ENCODE measurements at regions not wholly inside any gene's neighbourhood (a gene's known extent, or its start where the extent isn't known, plus 50 kb on each side); places are given as distances from the start of the nearest gene placed in this dataset.
"Not testable (repeated sequence)": the region's sequence is repeated elsewhere in the genome, so short reads cannot be mapped to it uniquely, and the experiment has no call there.

DNA sequence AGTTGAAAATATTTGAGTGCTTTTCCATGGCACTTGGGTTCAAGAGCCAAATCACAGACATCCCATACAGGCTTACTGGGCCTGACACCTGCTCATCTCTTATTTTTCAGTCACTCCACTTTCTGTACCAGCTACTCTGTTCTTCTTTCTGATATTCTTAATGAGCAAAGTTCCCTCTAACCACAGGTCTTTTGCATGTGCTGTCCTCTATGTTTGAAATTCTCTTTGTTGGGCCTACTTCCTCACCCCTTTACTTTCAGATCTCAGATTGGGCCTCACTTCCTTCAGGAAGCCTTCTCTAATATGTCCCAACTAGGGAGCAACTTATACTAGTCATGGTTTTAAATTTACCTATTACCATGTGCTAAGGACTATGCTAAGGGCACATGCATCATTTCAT lies 81.8 kb upstream of the RBMS1 start:
- H3K4me3 ChIP-seq (replicated peaks; ENCODE audit: low read depth, low read length): no peak overlapping the region
- no peak for DNase-seq (ENCODE audit: low read depth)
- TF ChIP-seq, protein P1, sequence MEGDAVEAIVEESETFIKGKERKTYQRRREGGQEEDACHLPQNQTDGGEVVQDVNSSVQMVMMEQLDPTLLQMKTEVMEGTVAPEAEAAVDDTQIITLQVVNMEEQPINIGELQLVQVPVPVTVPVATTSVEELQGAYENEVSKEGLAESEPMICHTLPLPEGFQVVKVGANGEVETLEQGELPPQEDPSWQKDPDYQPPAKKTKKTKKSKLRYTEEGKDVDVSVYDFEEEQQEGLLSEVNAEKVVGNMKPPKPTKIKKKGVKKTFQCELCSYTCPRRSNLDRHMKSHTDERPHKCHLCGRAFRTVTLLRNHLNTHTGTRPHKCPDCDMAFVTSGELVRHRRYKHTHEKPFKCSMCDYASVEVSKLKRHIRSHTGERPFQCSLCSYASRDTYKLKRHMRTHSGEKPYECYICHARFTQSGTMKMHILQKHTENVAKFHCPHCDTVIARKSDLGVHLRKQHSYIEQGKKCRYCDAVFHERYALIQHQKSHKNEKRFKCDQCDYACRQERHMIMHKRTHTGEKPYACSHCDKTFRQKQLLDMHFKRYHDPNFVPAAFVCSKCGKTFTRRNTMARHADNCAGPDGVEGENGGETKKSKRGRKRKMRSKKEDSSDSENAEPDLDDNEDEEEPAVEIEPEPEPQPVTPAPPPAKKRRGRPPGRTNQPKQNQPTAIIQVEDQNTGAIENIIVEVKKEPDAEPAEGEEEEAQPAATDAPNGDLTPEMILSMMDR (IDR thresholded peaks at IDR 0.05; ENCODE audit: low read length, missing control alignments): no peak

DNA sequence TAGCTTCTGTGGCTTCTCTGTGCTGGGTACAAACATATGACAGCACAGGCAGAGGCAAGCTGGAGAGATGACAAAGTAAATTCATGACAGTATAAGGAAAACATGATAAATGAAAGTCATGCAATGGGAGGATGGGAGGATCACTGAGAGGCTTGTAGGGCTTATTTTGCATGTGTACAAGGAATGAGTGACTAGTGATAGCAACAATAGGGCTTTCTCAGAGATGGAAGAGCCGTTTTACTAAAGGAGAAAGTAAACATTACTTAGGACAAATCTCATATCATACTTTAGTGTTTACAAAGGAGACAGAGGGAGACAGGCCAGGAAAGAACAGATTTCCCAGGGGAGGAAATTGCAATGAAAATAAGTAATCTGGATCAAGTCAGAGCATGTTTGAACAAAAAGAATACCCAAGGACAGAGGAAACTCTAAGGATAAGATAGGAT lies 82.5 kb upstream of the RBMS1 start:
- TF ChIP-seq, protein P1 (IDR thresholded peaks at IDR 0.05; ENCODE audit: low read length, missing control alignments): no peak
- DNase-seq (ENCODE audit: low read depth): peak; percentile 84
- H3K4me3 ChIP-seq (replicated peaks; ENCODE audit: low read depth, low read length): no peak overlapping the region

DNA sequence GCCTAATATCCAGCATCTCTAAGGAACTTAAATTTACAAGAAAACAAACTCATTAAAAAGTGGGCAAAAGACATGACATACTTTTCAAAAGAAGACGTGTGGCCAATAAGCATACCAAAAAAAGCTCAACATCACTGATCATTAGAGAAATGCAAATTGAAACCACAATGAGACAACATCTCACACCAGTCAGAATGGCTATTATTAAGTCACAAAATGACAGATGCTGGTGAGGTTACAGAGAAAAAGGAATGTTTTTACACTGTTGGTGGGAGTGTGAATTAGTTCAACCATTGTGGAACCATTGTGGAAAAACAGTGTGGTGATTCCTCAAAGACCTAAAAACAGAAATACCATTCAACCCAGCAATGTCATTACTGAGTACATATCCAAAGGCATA lies 83.5 kb upstream of the RBMS1 start:
- not testable (repeated sequence) for DNase-seq (ENCODE audit: low read depth); H3K4me3 ChIP-seq (replicated peaks; ENCODE audit: low read depth, low read length)

DNA sequence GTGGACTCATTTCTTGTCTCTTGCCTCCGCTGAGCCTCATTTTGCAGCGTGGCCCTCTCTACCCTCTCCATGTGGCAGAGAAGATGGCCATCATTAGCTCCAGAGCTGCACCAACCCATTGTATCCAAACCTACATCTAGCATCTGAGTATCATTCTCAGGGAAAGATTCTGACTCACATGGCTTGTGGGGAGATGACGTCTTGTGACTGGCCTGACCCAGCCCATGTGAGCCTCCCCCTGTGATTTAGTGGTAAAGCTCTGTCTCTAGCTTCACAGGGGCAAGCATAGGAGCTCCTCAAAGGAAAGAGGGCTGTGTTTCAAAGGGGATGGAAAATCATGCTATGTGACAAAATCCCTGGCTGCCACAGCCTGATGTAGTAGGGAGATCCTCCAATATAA lies 87.4 kb upstream of the RBMS1 start:
- no peak overlapping the region for H3K4me3 ChIP-seq (replicated peaks; ENCODE audit: low read depth, low read length)
- TF ChIP-seq, protein P1 (IDR thresholded peaks at IDR 0.05; ENCODE audit: low read length, missing control alignments): no peak
- peak; percentile 27 for DNase-seq (ENCODE audit: low read depth)

DNA sequence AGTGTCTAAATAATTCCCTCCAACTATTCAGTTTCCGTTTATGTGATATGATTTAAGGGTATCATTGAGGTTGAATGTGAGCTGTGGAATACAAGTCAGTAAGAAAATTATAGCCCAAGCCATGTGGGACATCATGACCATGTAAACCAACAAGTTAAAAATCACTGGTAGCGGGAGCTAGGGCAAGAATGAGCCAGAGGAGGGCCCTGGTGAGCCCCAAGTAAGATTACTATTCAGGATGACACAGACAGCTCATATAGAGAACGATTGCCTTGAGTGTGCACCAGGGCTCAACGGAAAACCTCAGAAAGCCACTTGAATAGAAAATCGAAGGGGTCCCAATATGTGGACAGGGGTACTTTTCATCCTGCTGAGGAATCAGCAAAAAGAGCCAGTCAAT lies 87.8 kb upstream of the RBMS1 start:
- TF ChIP-seq, protein P1 (IDR thresholded peaks at IDR 0.05; ENCODE audit: low read length, missing control alignments): no peak
- no peak for DNase-seq (ENCODE audit: low read depth)

DNA sequence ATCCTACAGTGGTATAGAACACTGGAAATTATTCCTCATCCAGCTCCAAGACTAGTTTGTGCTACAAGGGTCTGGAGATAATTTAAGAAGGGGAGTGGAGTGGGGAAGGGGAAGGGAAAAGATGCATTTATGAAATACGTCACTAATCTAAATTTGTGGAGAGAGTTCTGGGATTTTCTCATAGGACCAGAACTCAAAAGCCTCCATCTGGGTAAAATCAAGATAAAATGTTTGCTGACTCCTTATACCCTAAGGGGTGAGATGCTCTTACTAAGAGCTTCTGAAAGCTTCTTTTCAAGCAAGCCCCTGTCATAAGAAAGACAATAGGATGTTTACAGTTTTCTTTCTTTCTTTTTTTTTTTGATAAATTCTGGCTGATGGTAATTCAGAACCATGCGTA lies 88.5 kb upstream of the RBMS1 start:
- DNase-seq (ENCODE audit: low read depth): no peak
- H3K4me3 ChIP-seq (replicated peaks; ENCODE audit: low read depth, low read length): no peak overlapping the region
- TF ChIP-seq, protein P1 (IDR thresholded peaks at IDR 0.05; ENCODE audit: low read length, missing control alignments): no peak

More for the DNA sequence above, 87.8 kb upstream of the RBMS1 start:
- H3K4me3 ChIP-seq (replicated peaks; ENCODE audit: low read depth, low read length): no peak overlapping the region

DNA sequence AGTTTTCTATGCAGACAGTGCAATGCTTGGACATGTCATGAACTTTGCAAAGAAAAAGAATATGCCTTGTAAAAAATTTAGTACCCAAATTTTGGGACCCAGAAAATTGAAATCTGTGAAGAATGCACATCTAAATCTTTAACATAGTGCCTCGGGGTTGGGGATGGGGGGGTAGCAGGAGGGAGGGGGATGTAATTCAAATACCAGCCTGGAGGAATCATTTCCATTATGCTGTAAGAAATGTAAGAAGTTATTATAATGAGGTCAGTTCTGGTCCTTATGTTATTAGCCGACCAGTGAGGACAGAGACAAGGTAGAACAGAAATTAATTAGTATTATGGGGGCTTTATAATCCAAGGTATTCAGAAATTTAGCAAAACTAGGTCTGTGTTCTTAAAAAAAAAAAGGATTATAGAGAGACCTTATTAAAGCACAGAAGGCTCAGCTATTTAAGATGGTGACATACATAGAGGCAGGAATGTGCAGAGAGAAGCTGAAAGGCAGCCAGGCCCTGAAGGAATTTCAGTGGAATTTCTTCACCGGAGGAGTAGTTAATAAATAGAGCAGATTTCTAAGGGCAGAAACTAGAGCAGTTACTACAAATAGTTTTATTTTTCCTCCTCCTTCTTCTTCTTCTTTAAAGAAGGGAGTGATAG lies 89.0 kb upstream of the RBMS1 start:
- TF ChIP-seq, protein P1 (IDR thresholded peaks at IDR 0.05; ENCODE audit: low read length, missing control alignments): no peak
- no peak overlapping the region for H3K4me3 ChIP-seq (replicated peaks; ENCODE audit: low read depth, low read length)
- DNase-seq (ENCODE audit: low read depth): peak; percentile 90

Measured in fibroblast of pulmonary artery (primary cell).